HG02678 (cell line): ENCODE measurements at regions not wholly inside any gene's neighbourhood (a gene's known extent, or its start where the extent isn't known, plus 50 kb on each side); places are given as distances from the start of the nearest gene placed in this dataset.
"Not testable (repeated sequence)": the region's sequence is repeated elsewhere in the genome, so short reads cannot be mapped to it uniquely, and the experiment has no call there.

Source experiments
- ATAC-seq: cut with Tn5 transposase; IDR thresholded peaks from one replicate; pipeline ENCODE4 v1.9.1; 2021; ENCODE audit warnings: mild to moderate bottlenecking, moderate library complexity; ENCODE audit not compliant: unreplicated experiment

GRCh38 chr15:38930851-38931572 lies 366.4 kb upstream of the RASGRP1 start:
- no peak for ATAC-seq

- ATAC-seq: no peak
Observed at GRCh38 chr15:38941399-38941953, 376.9 kb upstream of the RASGRP1 start.

GRCh38 chr15:38944536-38944935 lies 379.9 kb upstream of the RASGRP1 start:
- no peak for ATAC-seq

- no peak for ATAC-seq
Observed at GRCh38 chr15:38945551-38946298, 381.1 kb upstream of the RASGRP1 start.

GRCh38 chr15:38954090-38954489 lies 389.5 kb upstream of the RASGRP1 start:
- ATAC-seq: no peak

- no peak for ATAC-seq
Observed at GRCh38 chr15:38961456-38961855, 396.8 kb upstream of the RASGRP1 start.

GRCh38 chr15:38961931-38962330 lies 397.3 kb upstream of the RASGRP1 start:
- no peak for ATAC-seq

GRCh38 chr15:38972831-38973230 lies 408.2 kb upstream of the RASGRP1 start:
- ATAC-seq: no peak

- no peak for ATAC-seq
Observed at GRCh38 chr15:38975282-38975990, 410.8 kb upstream of the RASGRP1 start.

GRCh38 chr15:38991126-38991525 lies 426.5 kb upstream of the RASGRP1 start:
- ATAC-seq: no peak

- ATAC-seq: no peak
Observed at GRCh38 chr15:38991701-38992100, 427.1 kb upstream of the RASGRP1 start.

- no peak for ATAC-seq
Observed at GRCh38 chr15:38992506-38992905, 427.9 kb upstream of the RASGRP1 start.

- ATAC-seq: no peak
Observed at GRCh38 chr15:38992930-38993329, 428.3 kb upstream of the RASGRP1 start.

GRCh38 chr15:38994310-38994709 lies 429.7 kb upstream of the RASGRP1 start:
- no peak for ATAC-seq

GRCh38 chr15:38996111-38996631 lies 431.6 kb upstream of the RASGRP1 start:
- no peak for ATAC-seq

GRCh38 chr15:38997841-38998240 lies 433.2 kb upstream of the RASGRP1 start:
- no peak for ATAC-seq

- no peak for ATAC-seq
Observed at GRCh38 chr15:39000008-39000734, 435.6 kb upstream of the RASGRP1 start.

- no peak for ATAC-seq
Observed at GRCh38 chr15:39009740-39010139, 445.1 kb upstream of the RASGRP1 start.

- not testable (repeated sequence) for ATAC-seq
Observed at GRCh38 chr15:39011066-39011465, 446.5 kb upstream of the RASGRP1 start.

- ATAC-seq: no peak
Observed at GRCh38 chr15:39013262-39013661, 448.6 kb upstream of the RASGRP1 start.

GRCh38 chr15:39014682-39015081 lies 450.1 kb upstream of the RASGRP1 start:
- no peak for ATAC-seq
